GM18519 (cell line): ENCODE measurements at regions not wholly inside any gene's neighbourhood (a gene's known extent, or its start where the extent isn't known, plus 50 kb on each side); places are given as distances from the start of the nearest gene placed in this dataset.
"Not testable (repeated sequence)": the region's sequence is repeated elsewhere in the genome, so short reads cannot be mapped to it uniquely, and the experiment has no call there.

Source experiments
- ATAC-seq: cut with Tn5 transposase; IDR thresholded peaks from one replicate; pipeline ENCODE4 v1.9.1; 2021; ENCODE audit warnings: mild to moderate bottlenecking, moderate library complexity; ENCODE audit not compliant: unreplicated experiment, low FRiP score

- ATAC-seq = no peak
Observed at GRCh38 chr15:68482246-68482645, 50.3 kb upstream of the ITGA11 start.

GRCh38 chr15:68483165-68483564 is 51.2 kb upstream of the ITGA11 start:
- ATAC-seq = no peak

GRCh38 chr15:68484220-68484619 is 52.3 kb upstream of the ITGA11 start:
- ATAC-seq = no peak

GRCh38 chr15:68484696-68485400 is 52.9 kb upstream of the ITGA11 start:
- ATAC-seq = no peak

- no peak for ATAC-seq
Observed at GRCh38 chr15:68485721-68486360, 53.9 kb upstream of the ITGA11 start.

GRCh38 chr15:68487087-68487843 is 55.3 kb upstream of the ITGA11 start:
- no peak for ATAC-seq

GRCh38 chr15:68488290-68488689 is 56.3 kb upstream of the ITGA11 start:
- no peak for ATAC-seq

- ATAC-seq = no peak
Observed at GRCh38 chr15:68488966-68489365, 57.0 kb upstream of the ITGA11 start.

GRCh38 chr15:68489421-68489820 is 57.5 kb upstream of the ITGA11 start:
- no peak for ATAC-seq

GRCh38 chr15:68491415-68492106 is 59.6 kb upstream of the ITGA11 start:
- no peak for ATAC-seq

- ATAC-seq = no peak
Observed at GRCh38 chr15:68492855-68493254, 60.9 kb upstream of the ITGA11 start.

- ATAC-seq = no peak
Observed at GRCh38 chr15:68493629-68494028, 61.7 kb upstream of the ITGA11 start.

- no peak for ATAC-seq
Observed at GRCh38 chr15:68494573-68495110, 62.7 kb upstream of the ITGA11 start.

- ATAC-seq = no peak
Observed at GRCh38 chr15:68495221-68495950, 63.4 kb upstream of the ITGA11 start.

GRCh38 chr15:68495981-68496705 is 64.2 kb upstream of the ITGA11 start:
- ATAC-seq = no peak

GRCh38 chr15:68496751-68497150 is 64.8 kb upstream of the ITGA11 start:
- ATAC-seq = not testable (repeated sequence)

- ATAC-seq = no peak
Observed at GRCh38 chr15:68497206-68497910, 65.4 kb upstream of the ITGA11 start.

- ATAC-seq = no peak
Observed at GRCh38 chr15:68498076-68498475, 66.1 kb upstream of the ITGA11 start.
